Choroid plexus epithelial cell (primary cell): ENCODE measurements at regions not wholly inside any gene's neighbourhood (a gene's known extent, or its start where the extent isn't known, plus 50 kb on each side); places are given as distances from the start of the nearest gene placed in this dataset.
"Not testable (repeated sequence)": the region's sequence is repeated elsewhere in the genome, so short reads cannot be mapped to it uniquely, and the experiment has no call there.

Source experiments
- DNase-seq: peaks from one replicate; pipeline ENCODE4 v3.0.0-alpha.2; 2010; ENCODE audit warnings: low read depth
- H3K4me3 ChIP-seq: 2 replicates; pipeline ENCODE4 v1.5.1; 2011; ENCODE audit warnings: low read depth, mild to moderate bottlenecking, control low read depth, low read length, moderate library complexity
- CTCF ChIP-seq: conservative IDR thresholded peaks from 2 replicates; pipeline ENCODE4 v1.5.1; 2011; ENCODE audit warnings: low read depth, mild to moderate bottlenecking, control low read depth, inconsistent platforms, low read length, moderate library complexity

GRCh38 chr6:112470376-112470775 lies 123.2 kb downstream of the RFPL4B start:
- no peak for DNase-seq
- no peak overlapping the region for H3K4me3 ChIP-seq
- no peak for TF ChIP-seq CTCF

- no peak overlapping the region for H3K4me3 ChIP-seq
- DNase-seq = no peak
- no peak for TF ChIP-seq CTCF
Observed at GRCh38 chr6:112470950-112471349, 123.8 kb downstream of the RFPL4B start.

- peak; percentile 18 for DNase-seq
- TF ChIP-seq CTCF = no peak
Observed at GRCh38 chr6:112475083-112475482, 128.0 kb downstream of the RFPL4B start.

GRCh38 chr6:112477125-112477524 lies 130.0 kb downstream of the RFPL4B start:
- no peak for DNase-seq
- no peak for TF ChIP-seq CTCF
- no peak overlapping the region for H3K4me3 ChIP-seq

More at GRCh38 chr6:112475083-112475482, 128.0 kb downstream of the RFPL4B start:
- H3K4me3 ChIP-seq = no peak overlapping the region

GRCh38 chr6:112478036-112478435 lies 130.9 kb downstream of the RFPL4B start:
- no peak for TF ChIP-seq CTCF
- no peak for DNase-seq
- no peak overlapping the region for H3K4me3 ChIP-seq

- DNase-seq, H3K4me3 ChIP-seq: not testable (repeated sequence)
Observed at GRCh38 chr6:112479975-112480374, 132.8 kb downstream of the RFPL4B start.

- DNase-seq = peak; percentile 35
- H3K4me3 ChIP-seq = no peak overlapping the region
- TF ChIP-seq CTCF = no peak
Observed at GRCh38 chr6:112480553-112480952, 133.4 kb downstream of the RFPL4B start.

GRCh38 chr6:112481211-112481610 lies 134.1 kb downstream of the RFPL4B start:
- H3K4me3 ChIP-seq = no peak overlapping the region
- TF ChIP-seq CTCF = no peak
- no peak for DNase-seq
